Activated gamma-delta T cell treated with anti-CD3 and anti-CD28 coated beads, Interleukin-2, amount 50 U/mL, for 16 hours (primary cell): ENCODE measurements at regions not wholly inside any gene's neighbourhood (a gene's known extent, or its start where the extent isn't known, plus 50 kb on each side); places are given as distances from the start of the nearest gene placed in this dataset.

Experiments
- DNase-seq: peaks from one replicate; pipeline ENCODE4 v3.0.0-alpha.2; 2020; ENCODE audit warnings: low read depth

GRCh38 chr14:71680736-71681387 lies 251.4 kb upstream of the RGS6 start:
- no peak for DNase-seq

- no peak for DNase-seq
Observed at GRCh38 chr14:71682337-71682736, 249.9 kb upstream of the RGS6 start.

- no peak for DNase-seq
Observed at GRCh38 chr14:71684323-71684722, 247.9 kb upstream of the RGS6 start.

GRCh38 chr14:71686677-71687076 lies 245.6 kb upstream of the RGS6 start:
- no peak for DNase-seq

GRCh38 chr14:71687166-71687831 lies 244.9 kb upstream of the RGS6 start:
- DNase-seq, result no peak

- no peak for DNase-seq
Observed at GRCh38 chr14:71688576-71688975, 243.7 kb upstream of the RGS6 start.

GRCh38 chr14:71690478-71690877 lies 241.8 kb upstream of the RGS6 start:
- no peak for DNase-seq

GRCh38 chr14:71692496-71692895 lies 239.7 kb upstream of the RGS6 start:
- no peak for DNase-seq

GRCh38 chr14:71693381-71693780 lies 238.8 kb upstream of the RGS6 start:
- no peak for DNase-seq

- DNase-seq, result no peak
Observed at GRCh38 chr14:71694591-71695530, 237.4 kb upstream of the RGS6 start.

- DNase-seq, result no peak
Observed at GRCh38 chr14:71695611-71696350, 236.4 kb upstream of the RGS6 start.

- DNase-seq, result no peak
Observed at GRCh38 chr14:71698027-71698426, 234.2 kb upstream of the RGS6 start.

- DNase-seq, result no peak
Observed at GRCh38 chr14:71698673-71699072, 233.6 kb upstream of the RGS6 start.

- no peak for DNase-seq
Observed at GRCh38 chr14:71701990-71702389, 230.2 kb upstream of the RGS6 start.

- DNase-seq, result no peak
Observed at GRCh38 chr14:71702786-71703185, 229.4 kb upstream of the RGS6 start.

GRCh38 chr14:71703477-71703876 lies 228.8 kb upstream of the RGS6 start:
- no peak for DNase-seq

GRCh38 chr14:71704210-71704609 lies 228.0 kb upstream of the RGS6 start:
- DNase-seq, result no peak

- no peak for DNase-seq
Observed at GRCh38 chr14:71705460-71705859, 226.8 kb upstream of the RGS6 start.

GRCh38 chr14:71709076-71709475 lies 223.2 kb upstream of the RGS6 start:
- DNase-seq, result no peak

- no peak for DNase-seq
Observed at GRCh38 chr14:71709987-71710386, 222.2 kb upstream of the RGS6 start.

- DNase-seq, result no peak
Observed at GRCh38 chr14:71711125-71711524, 221.1 kb upstream of the RGS6 start.

GRCh38 chr14:71711619-71712018 lies 220.6 kb upstream of the RGS6 start:
- no peak for DNase-seq
